ENCODE measurements at regions not wholly inside any gene's neighbourhood (a gene's known extent, or its start where the extent isn't known, plus 50 kb on each side); places are given as distances from the start of the nearest gene placed in this dataset.

GRCh38 chr2:123103902-123104301 is 921.2 kb upstream of the CNTNAP5 start:
- Histone ChIP-seq H3K27ac (ENCODE audit: low read length) (no peak overlapping the region), H2AFZ (ENCODE audit: low read length) (no peak overlapping the region), H3K9me2 (replicated peaks; ENCODE audit: insufficient read depth, low read length) (no peaks in the 10 kb centered on the region), H3K4me3 (ENCODE audit: low read length) (no peak overlapping the region), H3K4me2 (ENCODE audit: low read depth, low read length, poor library complexity, severe bottlenecking) (no peak overlapping the region), H3K79me2 (ENCODE audit: low read length) (no peaks in the 10 kb centered on the region), H3K27me3 (ENCODE audit: low read length) (no peaks in the 10 kb centered on the region), H3K36me3 (ENCODE audit: insufficient read depth, low read length) (no peaks in the 10 kb centered on the region), H3K9me3 (ENCODE audit: low read length) (no peaks in the 10 kb centered on the region), H4K20me1 (ENCODE audit: insufficient read depth, low read depth, low read length) (no peaks in the 10 kb centered on the region), H3K4me1 (ENCODE audit: low read length) (no peaks in the 10 kb centered on the region), H3K9ac (ENCODE audit: low read length) (no peak overlapping the region)
- no peak for DNase-seq

- Histone ChIP-seq H3K4me1 (ENCODE audit: low read length) (no peaks in the 10 kb centered on the region), H3K27ac (ENCODE audit: low read length) (no peak overlapping the region), H3K36me3 (ENCODE audit: insufficient read depth, low read length) (no peaks in the 10 kb centered on the region), H3K9me2 (replicated peaks; ENCODE audit: insufficient read depth, low read length) (no peaks in the 10 kb centered on the region), H3K4me3 (ENCODE audit: low read length) (no peak overlapping the region), H2AFZ (ENCODE audit: low read length) (no peak overlapping the region), H3K27me3 (ENCODE audit: low read length) (no peaks in the 10 kb centered on the region), H3K79me2 (ENCODE audit: low read length) (no peaks in the 10 kb centered on the region), H3K4me2 (ENCODE audit: low read depth, low read length, poor library complexity, severe bottlenecking) (no peak overlapping the region), H3K9ac (ENCODE audit: low read length) (no peak overlapping the region), H4K20me1 (ENCODE audit: insufficient read depth, low read depth, low read length) (no peaks in the 10 kb centered on the region), H3K9me3 (ENCODE audit: low read length) (no peaks in the 10 kb centered on the region)
- no peak for DNase-seq
Observed at GRCh38 chr2:123116595-123116994, 908.5 kb upstream of the CNTNAP5 start.

GRCh38 chr2:123127236-123127635 is 897.9 kb upstream of the CNTNAP5 start:
- H3K9me3 ChIP-seq (ENCODE audit: low read length): no peaks in the 10 kb centered on the region
- no peaks in the 10 kb centered on the region for H4K20me1 ChIP-seq (ENCODE audit: insufficient read depth, low read depth, low read length)
- no peaks in the 10 kb centered on the region for H3K36me3 ChIP-seq (ENCODE audit: insufficient read depth, low read length)
- no peak overlapping the region for H2AFZ ChIP-seq (ENCODE audit: low read length)
- H3K79me2 ChIP-seq (ENCODE audit: low read length): no peaks in the 10 kb centered on the region
- no peak overlapping the region for H3K27ac ChIP-seq (ENCODE audit: low read length)
- no peak overlapping the region for H3K4me3 ChIP-seq (ENCODE audit: low read length)
- no peaks in the 10 kb centered on the region for H3K4me1 ChIP-seq (ENCODE audit: low read length)
- no peak overlapping the region for H3K4me2 ChIP-seq (ENCODE audit: low read depth, low read length, poor library complexity, severe bottlenecking)
- no peak overlapping the region for H3K9ac ChIP-seq (ENCODE audit: low read length)
- no peak for DNase-seq
- H3K9me2 ChIP-seq (replicated peaks; ENCODE audit: insufficient read depth, low read length): no peaks in the 10 kb centered on the region
- no peaks in the 10 kb centered on the region for H3K27me3 ChIP-seq (ENCODE audit: low read length)

GRCh38 chr2:123128951-123129350 is 896.1 kb upstream of the CNTNAP5 start:
- no peaks in the 10 kb centered on the region for H4K20me1 ChIP-seq (ENCODE audit: insufficient read depth, low read depth, low read length)
- no peak overlapping the region for H2AFZ ChIP-seq (ENCODE audit: low read length)

GRCh38 chr2:123136419-123136818 is 888.7 kb upstream of the CNTNAP5 start:
- no peak for DNase-seq
- Histone ChIP-seq H3K27ac (ENCODE audit: low read length) (no peak overlapping the region), H3K4me1 (ENCODE audit: low read length) (no peaks in the 10 kb centered on the region), H3K4me2 (ENCODE audit: low read depth, low read length, poor library complexity, severe bottlenecking) (no peak overlapping the region), H3K4me3 (ENCODE audit: low read length) (no peak overlapping the region), H3K79me2 (ENCODE audit: low read length) (no peaks in the 10 kb centered on the region), H2AFZ (ENCODE audit: low read length) (no peak overlapping the region), H3K36me3 (ENCODE audit: insufficient read depth, low read length) (no peaks in the 10 kb centered on the region), H3K9me2 (replicated peaks; ENCODE audit: insufficient read depth, low read length) (no peaks in the 10 kb centered on the region), H3K9me3 (ENCODE audit: low read length) (no peaks in the 10 kb centered on the region), H3K27me3 (ENCODE audit: low read length) (no peaks in the 10 kb centered on the region), H3K9ac (ENCODE audit: low read length) (no peak overlapping the region), H4K20me1 (ENCODE audit: insufficient read depth, low read depth, low read length) (no peaks in the 10 kb centered on the region)

More at GRCh38 chr2:123128951-123129350, 896.1 kb upstream of the CNTNAP5 start:
- H3K4me2 ChIP-seq (ENCODE audit: low read depth, low read length, poor library complexity, severe bottlenecking): no peak overlapping the region
- H3K9me3 ChIP-seq (ENCODE audit: low read length): no peaks in the 10 kb centered on the region
- H3K27me3 ChIP-seq (ENCODE audit: low read length): no peaks in the 10 kb centered on the region
- H3K36me3 ChIP-seq (ENCODE audit: insufficient read depth, low read length): no peaks in the 10 kb centered on the region
- H3K79me2 ChIP-seq (ENCODE audit: low read length): no peaks in the 10 kb centered on the region
- no peak overlapping the region for H3K4me3 ChIP-seq (ENCODE audit: low read length)
- no peak for DNase-seq
- H3K4me1 ChIP-seq (ENCODE audit: low read length): no peaks in the 10 kb centered on the region
- H3K27ac ChIP-seq (ENCODE audit: low read length): no peak overlapping the region
- no peaks in the 10 kb centered on the region for H3K9me2 ChIP-seq (replicated peaks; ENCODE audit: insufficient read depth, low read length)
- H3K9ac ChIP-seq (ENCODE audit: low read length): no peak overlapping the region

GRCh38 chr2:123144082-123144481 is 881.0 kb upstream of the CNTNAP5 start:
- Histone ChIP-seq H4K20me1 (ENCODE audit: insufficient read depth, low read depth, low read length) (no peaks in the 10 kb centered on the region), H3K9me3 (ENCODE audit: low read length) (no peaks in the 10 kb centered on the region), H3K9ac (ENCODE audit: low read length) (no peak overlapping the region), H3K27me3 (ENCODE audit: low read length) (no peaks in the 10 kb centered on the region), H3K27ac (ENCODE audit: low read length) (no peak overlapping the region), H3K79me2 (ENCODE audit: low read length) (no peaks in the 10 kb centered on the region), H3K9me2 (replicated peaks; ENCODE audit: insufficient read depth, low read length) (0 out of 2 replicates have a peak, but pooled peaks cover under 1% of the 10 kb centered on the region), H3K4me2 (ENCODE audit: low read depth, low read length, poor library complexity, severe bottlenecking) (no peak overlapping the region), H3K4me3 (ENCODE audit: low read length) (no peak overlapping the region), H2AFZ (ENCODE audit: low read length) (no peak overlapping the region), H3K4me1 (ENCODE audit: low read length) (no peaks in the 10 kb centered on the region), H3K36me3 (ENCODE audit: insufficient read depth, low read length) (no peaks in the 10 kb centered on the region)
- no peak for DNase-seq

- no peaks in the 10 kb centered on the region for H3K4me1 ChIP-seq (ENCODE audit: low read length)
- H3K27me3 ChIP-seq (ENCODE audit: low read length): no peaks in the 10 kb centered on the region
- no peaks in the 10 kb centered on the region for H3K9me3 ChIP-seq (ENCODE audit: low read length)
- H3K4me2 ChIP-seq (ENCODE audit: low read depth, low read length, poor library complexity, severe bottlenecking): no peak overlapping the region
- no peak for DNase-seq
- no peak overlapping the region for H3K27ac ChIP-seq (ENCODE audit: low read length)
- no peaks in the 10 kb centered on the region for H3K36me3 ChIP-seq (ENCODE audit: insufficient read depth, low read length)
- H3K4me3 ChIP-seq (ENCODE audit: low read length): no peak overlapping the region
- H4K20me1 ChIP-seq (ENCODE audit: insufficient read depth, low read depth, low read length): no peaks in the 10 kb centered on the region
- H3K79me2 ChIP-seq (ENCODE audit: low read length): no peaks in the 10 kb centered on the region
- H2AFZ ChIP-seq (ENCODE audit: low read length): no peak overlapping the region
- H3K9me2 ChIP-seq (replicated peaks; ENCODE audit: insufficient read depth, low read length): 0 out of 2 replicates have a peak, but pooled peaks cover 5% of the 10 kb centered on the region
- H3K9ac ChIP-seq (ENCODE audit: low read length): no peak overlapping the region
Observed at GRCh38 chr2:123153041-123153440, 872.0 kb upstream of the CNTNAP5 start.

- H3K4me1 ChIP-seq (ENCODE audit: low read length): no peaks in the 10 kb centered on the region
- H2AFZ ChIP-seq (ENCODE audit: low read length): no peak overlapping the region
- H3K4me3 ChIP-seq (ENCODE audit: low read length): no peak overlapping the region
- no peaks in the 10 kb centered on the region for H3K79me2 ChIP-seq (ENCODE audit: low read length)
- no peaks in the 10 kb centered on the region for H3K27me3 ChIP-seq (ENCODE audit: low read length)
- 0 out of 2 replicates have a peak, but pooled peaks cover 3% of the 10 kb centered on the region for H3K9me2 ChIP-seq (replicated peaks; ENCODE audit: insufficient read depth, low read length)
- H3K27ac ChIP-seq (ENCODE audit: low read length): no peak overlapping the region
- no peaks in the 10 kb centered on the region for H3K36me3 ChIP-seq (ENCODE audit: insufficient read depth, low read length)
- H4K20me1 ChIP-seq (ENCODE audit: insufficient read depth, low read depth, low read length): no peaks in the 10 kb centered on the region
- no peak overlapping the region for H3K9ac ChIP-seq (ENCODE audit: low read length)
- H3K4me2 ChIP-seq (ENCODE audit: low read depth, low read length, poor library complexity, severe bottlenecking): no peak overlapping the region
- no peak for DNase-seq
- H3K9me3 ChIP-seq (ENCODE audit: low read length): no peaks in the 10 kb centered on the region
Observed at GRCh38 chr2:123154195-123154594, 870.9 kb upstream of the CNTNAP5 start.

- no peak overlapping the region for H3K27ac ChIP-seq (ENCODE audit: low read length)
- H4K20me1 ChIP-seq (ENCODE audit: insufficient read depth, low read depth, low read length): no peaks in the 10 kb centered on the region
- no peaks in the 10 kb centered on the region for H3K9me2 ChIP-seq (replicated peaks; ENCODE audit: insufficient read depth, low read length)
- H3K9me3 ChIP-seq (ENCODE audit: low read length): no peaks in the 10 kb centered on the region
- no peak overlapping the region for H3K9ac ChIP-seq (ENCODE audit: low read length)
- no peaks in the 10 kb centered on the region for H3K4me1 ChIP-seq (ENCODE audit: low read length)
- no peak overlapping the region for H3K4me2 ChIP-seq (ENCODE audit: low read depth, low read length, poor library complexity, severe bottlenecking)
- no peak for DNase-seq
- no peaks in the 10 kb centered on the region for H3K36me3 ChIP-seq (ENCODE audit: insufficient read depth, low read length)
- H3K79me2 ChIP-seq (ENCODE audit: low read length): no peaks in the 10 kb centered on the region
- H3K27me3 ChIP-seq (ENCODE audit: low read length): no peaks in the 10 kb centered on the region
- H2AFZ ChIP-seq (ENCODE audit: low read length): no peak overlapping the region
- no peak overlapping the region for H3K4me3 ChIP-seq (ENCODE audit: low read length)
Observed at GRCh38 chr2:123157016-123157415, 868.1 kb upstream of the CNTNAP5 start.
